HuH-7 (cell line): ENCODE measurements at regions not wholly inside any gene's neighbourhood (a gene's known extent, or its start where the extent isn't known, plus 50 kb on each side); places are given as distances from the start of the nearest gene placed in this dataset.

Source experiments
- DNase-seq: peaks from one replicate; pipeline ENCODE4 v3.0.0; 2011; ENCODE audit warnings: low spot score

DNA sequence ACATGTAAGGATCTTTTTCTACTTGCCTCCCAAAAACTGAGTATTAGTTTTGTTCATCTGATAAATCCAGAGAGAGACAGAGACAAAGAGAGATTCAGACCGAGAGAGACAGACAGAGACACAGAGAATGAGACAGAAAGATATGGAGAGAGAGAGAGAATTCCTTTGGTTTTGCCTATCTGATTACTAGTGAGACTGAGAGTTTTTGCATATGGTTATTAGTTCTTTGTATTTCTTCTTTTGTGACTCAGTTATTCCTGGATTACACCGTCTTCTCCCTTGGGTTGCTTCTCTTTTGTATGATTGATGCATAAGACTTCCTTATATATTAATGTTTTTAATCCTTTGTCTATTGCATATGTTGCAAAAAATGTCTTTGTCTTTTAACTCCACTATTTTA is 91.2 kb upstream of the SPATA31C2 start:
- no peak for DNase-seq

- no peak for DNase-seq
Measured at GRCh38 chr9:88224938-88225337, 86.7 kb upstream of the SPATA31C2 start.

DNA sequence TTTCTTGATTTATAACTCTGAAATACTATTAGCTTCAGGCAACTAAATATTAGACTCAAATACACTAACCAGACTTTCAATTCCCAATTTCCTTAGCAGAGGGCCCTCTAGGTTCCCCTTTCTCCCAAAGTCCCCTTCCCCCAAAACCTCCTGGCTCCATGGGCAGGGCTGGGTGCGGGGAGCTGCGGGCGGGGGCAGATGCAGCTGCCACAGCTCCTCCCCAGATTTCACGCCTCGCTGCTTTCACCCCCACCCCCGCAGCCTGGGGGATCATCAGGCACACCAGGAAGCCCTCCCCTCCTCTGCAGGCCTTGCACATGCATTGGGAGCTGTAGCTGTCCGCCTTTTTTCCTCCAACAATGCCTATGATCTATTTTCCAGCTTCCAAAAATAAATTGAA is 82.8 kb upstream of the SPATA31C2 start:
- no peak for DNase-seq

DNA sequence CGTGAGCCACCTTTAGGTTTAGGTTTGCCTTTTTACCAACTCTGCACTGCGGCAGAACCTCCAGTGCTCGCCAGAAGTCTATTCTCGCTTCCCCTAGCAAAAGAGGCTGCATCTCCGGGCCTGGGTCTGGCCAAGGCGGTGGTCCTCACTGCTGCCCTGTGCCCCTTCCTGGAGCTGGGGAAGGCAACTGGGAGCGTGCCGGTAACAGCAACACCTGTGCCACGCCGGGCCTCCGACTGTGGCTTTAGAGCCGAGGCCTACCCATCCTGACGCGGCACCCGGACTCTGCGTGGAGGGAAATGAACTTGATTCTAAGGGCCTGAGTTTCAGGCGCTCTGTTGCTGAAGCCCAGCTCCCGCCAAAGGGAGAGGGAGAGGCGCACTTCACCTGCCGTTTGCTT is 82.4 kb upstream of the SPATA31C2 start:
- no peak for DNase-seq

DNA sequence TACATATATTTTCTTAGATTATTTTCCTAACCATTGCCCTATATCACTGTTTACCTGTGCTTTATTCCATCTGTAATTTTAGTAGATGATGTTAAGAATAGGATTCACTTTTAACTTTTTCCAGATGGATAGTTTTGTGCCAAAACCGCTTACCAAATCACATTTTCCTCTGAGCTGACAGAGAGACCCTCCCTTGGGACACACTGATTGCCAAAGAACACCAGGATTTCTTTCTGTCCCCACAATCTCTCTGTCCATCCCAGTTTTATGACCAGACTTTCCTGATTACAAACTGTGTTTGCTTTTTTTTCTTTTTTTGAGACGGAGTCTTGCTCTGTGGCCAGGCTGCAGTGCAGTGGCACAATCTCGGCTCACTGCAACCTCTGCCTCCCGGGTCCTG is 81.3 kb upstream of the SPATA31C2 start:
- no peak for DNase-seq

GRCh38 chr9:88218726-88219125 is 80.5 kb upstream of the SPATA31C2 start:
- no peak for DNase-seq

DNA sequence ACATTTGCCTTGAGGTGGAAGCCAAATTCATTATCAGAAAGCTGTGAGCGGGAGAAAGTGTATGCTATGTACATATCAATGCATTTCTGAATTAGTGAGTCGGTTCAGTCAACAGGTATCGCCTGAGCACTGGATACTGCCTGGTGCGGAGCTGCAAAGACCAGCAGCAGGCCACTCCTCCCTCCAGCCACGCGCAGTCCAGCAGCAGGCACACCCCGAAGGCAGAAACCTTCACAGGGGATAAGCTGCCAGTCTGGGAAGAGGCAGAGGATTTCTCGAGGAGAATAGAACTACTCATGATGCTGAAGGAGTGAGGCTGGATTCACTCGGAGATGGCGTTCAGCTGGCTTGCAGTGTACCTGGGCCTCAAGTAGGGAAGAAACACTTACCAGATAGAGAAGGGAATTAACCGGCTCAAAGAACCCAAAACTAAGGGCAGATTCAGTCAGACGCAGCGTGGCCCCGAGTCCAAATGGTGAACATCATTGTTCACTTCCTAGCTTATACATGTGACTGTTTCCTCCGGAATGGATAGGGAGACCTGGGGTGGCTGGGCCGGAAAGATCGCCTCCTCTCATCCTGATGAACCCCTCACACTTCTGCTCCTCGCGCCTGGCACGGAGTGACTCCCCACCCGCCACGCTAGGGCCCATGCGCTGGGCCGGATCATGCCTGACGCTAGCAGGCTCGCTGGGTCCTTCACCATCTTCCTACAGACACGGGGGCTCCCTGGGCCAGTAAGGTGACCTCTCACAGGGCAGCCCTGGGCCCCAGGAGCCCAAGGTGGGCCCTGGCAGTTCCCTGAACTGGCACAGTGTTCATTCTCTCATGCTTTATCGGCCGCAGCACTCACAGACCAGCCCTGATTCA is 78.1 kb upstream of the SPATA31C2 start:
- DNase-seq, result no peak

DNA sequence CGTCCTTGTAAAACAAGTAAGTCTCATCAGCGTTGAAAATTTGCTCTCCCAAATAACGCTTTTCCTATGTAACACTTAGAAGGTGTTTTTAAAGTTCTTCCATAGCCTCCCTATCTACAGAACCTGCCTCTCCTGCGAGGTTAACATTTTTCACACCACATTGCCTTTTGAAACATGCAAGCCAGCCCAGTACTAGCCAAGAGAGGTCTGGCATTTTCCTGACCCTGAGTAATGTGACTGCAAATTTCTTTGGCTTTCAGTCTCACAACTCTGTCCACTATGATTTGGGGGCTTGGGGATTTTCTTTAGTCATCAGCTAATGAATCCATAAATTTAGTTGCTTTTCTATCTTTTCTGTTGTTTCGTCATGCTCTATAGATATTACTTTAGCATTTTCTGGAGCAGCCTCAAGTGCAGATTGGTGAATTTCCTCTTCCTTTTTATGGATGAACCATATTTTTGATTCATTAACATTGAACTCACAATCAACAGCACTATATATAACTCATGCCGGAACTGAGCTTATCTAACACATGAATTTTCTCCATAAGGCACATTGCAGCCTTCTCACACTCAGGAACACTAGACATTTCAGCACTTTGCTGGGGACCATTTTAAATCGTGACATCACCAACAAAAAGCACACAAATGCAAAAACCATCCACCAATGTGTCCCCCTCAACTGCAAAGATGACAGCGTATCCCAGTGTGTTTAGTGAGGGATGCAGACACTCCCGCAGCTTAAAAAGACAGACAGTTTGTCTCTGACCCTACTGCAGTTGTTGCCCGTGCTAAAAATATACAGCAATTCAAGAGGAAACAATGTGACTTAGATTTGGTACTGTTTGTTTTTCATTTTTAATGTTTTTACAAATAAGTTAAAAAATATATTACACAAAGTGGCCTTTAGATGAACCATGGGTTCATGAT is 77.2 kb upstream of the SPATA31C2 start:
- no peak for DNase-seq

GRCh38 chr9:88202321-88202720 is 64.0 kb upstream of the SPATA31C2 start:
- DNase-seq, result no peak

DNA sequence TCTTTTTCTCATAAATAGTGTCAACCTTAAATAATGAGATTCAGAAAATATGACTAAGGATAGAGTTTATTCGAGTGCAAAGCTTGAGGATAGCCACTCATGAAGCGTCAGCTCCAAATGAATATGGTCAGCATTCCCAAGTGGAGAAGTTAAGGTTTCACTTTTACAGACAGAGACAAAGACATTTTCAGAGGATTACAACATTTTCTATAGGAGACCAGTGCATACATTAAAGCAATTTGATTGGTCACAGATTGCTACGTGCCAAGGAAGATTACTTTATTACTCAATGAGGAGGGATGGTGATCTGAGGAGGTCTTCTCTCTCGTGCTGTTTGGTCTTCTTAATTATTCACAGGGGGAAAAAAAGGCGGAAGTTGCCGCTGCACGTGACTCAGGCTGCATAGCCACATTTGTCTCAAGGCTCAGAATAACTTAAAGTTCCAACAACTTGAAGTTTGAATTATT is 60.1 kb upstream of the SPATA31C2 start:
- no peak for DNase-seq

- DNase-seq, result no peak
Measured at GRCh38 chr9:88197781-88198340, 59.6 kb upstream of the SPATA31C2 start.

DNA sequence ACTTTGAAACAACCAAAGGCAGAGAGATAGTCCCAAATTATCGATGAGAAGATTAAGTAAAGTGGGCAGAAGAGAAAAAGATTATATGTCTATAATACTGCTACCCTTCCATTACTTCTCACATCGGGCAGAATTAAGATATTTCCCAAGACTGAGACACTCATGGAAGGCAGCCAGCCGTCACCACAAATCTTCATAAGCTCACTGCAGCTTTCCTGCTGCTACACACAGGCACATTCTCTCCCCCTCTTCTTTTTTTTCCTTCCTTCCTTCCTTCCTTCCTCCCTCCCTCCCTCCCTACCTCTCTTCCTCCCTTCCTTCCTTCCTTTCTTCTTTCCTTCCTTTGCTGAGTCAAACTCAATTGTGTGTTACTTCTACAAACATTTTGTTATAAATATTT is 58.7 kb upstream of the SPATA31C2 start:
- no peak for DNase-seq

DNA sequence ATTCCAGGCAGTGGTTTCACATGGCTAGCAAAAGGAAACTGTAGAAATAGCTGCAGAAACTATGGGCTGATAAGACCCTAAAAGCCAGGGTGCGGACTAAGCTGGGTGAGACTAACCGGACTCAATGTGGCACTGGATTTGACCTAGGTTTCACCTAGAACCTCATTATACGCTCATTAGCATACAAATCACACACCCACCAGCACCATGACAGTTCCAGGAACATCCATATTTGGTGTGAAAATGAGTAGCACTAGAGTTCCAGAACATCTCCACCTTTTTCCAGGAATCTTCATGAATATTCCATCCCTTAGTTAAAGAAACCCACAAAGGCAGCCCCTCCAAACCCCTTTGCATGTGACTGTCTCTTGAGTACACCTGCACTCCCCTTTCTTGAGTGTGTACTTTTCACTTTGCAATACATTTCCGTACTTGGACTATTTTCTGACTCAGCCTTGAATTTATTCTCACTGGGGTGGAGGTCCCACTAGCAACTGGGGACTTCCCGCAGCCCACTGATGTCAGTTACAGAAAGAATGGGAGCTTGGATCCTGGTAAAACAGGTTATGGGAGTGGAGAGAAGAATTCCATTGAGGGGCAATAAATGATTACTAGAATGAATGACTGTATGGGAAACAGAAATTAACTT is 58.0 kb upstream of the SPATA31C2 start:
- DNase-seq, result no peak

GRCh38 chr9:88193766-88194165 is 55.5 kb upstream of the SPATA31C2 start:
- no peak for DNase-seq

DNA sequence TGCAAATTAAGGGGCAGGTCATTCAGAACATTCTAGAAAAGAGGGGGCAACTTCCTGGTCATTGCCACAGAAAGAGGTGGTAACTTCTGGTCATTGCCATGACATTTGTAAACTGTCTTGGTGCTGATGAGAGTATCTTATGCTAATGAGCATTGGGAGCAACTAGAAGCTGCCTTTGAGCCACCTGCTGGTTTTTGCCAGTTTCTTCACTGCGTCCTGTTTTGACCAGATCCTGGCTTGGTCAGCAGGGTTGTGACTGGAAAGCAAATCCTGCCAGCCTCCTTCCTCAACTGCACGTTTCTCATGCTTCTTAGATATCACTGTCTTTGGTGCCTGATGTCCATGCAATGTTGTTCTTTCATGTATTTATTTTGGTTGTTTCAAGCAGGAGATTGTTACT is 53.2 kb upstream of the SPATA31C2 start:
- DNase-seq, result no peak

DNA sequence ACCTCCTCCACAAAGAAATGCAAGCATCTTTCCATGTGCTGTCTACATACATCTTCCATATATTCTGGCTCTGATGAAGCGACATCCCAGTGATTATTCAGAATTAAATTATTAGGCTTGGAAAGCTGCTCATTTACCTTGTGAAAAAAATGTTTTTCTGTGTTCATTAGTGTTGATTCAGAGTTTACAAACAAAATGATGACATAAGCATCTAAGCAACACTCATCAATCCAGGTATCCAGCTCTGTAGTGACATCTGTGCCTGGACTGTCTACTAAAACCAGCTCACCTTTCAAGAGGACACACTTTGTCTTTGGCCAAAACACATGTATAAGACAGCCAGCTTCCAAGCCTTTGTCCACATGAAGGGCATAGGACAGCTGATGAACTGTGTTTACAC is 51.1 kb upstream of the SPATA31C2 start:
- DNase-seq, result no peak
